HG03025 (cell line): ENCODE measurements at regions not wholly inside any gene's neighbourhood (a gene's known extent, or its start where the extent isn't known, plus 50 kb on each side); places are given as distances from the start of the nearest gene placed in this dataset.
"Not testable (repeated sequence)": the region's sequence is repeated elsewhere in the genome, so short reads cannot be mapped to it uniquely, and the experiment has no call there.

Experiments used
- ATAC-seq: cut with Tn5 transposase; IDR thresholded peaks from one replicate; pipeline ENCODE4 v1.9.1; 2021; ENCODE audit warnings: mild to moderate bottlenecking, moderate library complexity; ENCODE audit not compliant: unreplicated experiment, low FRiP score

DNA sequence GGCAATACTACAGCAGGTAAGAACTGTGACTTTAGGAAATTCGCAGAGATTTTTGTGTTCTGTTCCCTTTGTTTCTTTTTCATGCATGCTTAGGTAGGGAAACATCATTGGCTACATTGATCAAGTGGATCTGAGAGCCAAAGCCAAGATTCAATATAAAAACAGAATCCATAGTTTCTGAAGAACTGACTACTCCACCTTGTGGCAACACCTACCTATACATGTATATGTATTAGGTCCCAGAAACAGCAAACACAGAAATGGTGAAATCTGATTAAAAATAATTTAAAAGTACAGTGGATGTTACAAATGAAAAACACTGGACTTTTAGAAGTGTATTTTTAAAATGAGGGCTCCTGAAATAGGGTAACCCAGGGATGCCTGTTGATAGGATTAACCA is 322.6 kb upstream of the MAOA start:
- no peak for ATAC-seq

DNA sequence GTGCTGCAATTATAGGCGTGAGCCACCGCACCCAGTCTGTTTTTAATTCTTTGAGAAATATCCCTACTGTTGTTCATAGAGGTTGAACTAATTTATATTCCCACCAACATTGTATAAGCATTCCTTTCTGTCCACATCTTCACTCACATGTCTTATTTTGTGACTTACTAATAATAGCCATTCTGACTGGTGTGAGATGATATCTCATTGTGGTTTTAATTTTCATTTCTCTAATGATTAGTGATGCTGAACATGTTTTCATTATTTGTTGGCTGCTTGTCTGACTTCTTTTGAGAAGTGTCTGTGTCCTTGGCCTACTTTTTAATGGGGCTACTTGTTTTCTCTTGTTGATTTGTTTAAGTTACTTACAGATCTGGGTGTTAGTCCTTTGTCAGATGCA is 310.9 kb upstream of the MAOA start:
- ATAC-seq, result no peak

DNA sequence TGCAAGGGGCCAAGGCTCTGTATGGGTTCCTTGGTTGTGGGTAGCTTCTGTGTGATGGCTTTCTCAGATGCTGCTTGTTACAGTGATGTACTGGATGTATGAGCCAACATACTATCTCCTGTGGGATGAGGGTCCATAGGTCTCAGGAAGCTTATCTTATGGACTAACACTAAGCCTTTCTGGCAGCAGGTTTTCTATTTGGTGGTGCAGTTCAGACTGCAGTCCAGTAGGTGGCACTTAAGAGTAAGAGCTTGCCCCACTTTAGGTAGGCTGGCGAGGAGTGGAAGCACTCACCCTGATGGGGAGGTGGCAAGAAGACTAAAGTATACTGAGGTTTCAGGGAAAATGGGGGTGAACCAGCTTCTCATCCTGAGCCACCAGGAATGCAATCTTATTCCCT is 306.7 kb upstream of the MAOA start:
- no peak for ATAC-seq

DNA sequence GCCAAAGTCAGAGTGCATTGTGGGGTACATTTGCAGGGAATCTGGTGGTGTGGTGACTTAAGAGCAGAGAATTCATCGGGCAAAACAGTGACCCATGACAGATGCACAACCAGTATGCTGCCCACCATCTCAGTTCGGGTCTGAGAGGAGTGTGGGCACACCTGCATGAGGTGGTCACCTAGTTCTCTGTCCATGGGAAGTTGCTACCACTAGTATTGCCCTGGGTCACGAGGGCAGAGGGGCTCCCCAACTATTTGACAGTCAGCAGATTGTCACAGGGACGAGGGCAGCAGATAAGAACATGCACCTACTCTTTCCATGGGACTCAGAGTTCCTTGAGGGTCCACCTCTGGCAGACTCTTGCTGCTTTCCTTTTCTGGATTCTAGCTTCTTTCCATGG is 305.2 kb upstream of the MAOA start:
- no peak for ATAC-seq

- ATAC-seq, result no peak
Measured at GRCh38 chrX:43357741-43358140, 298.4 kb upstream of the MAOA start.

DNA sequence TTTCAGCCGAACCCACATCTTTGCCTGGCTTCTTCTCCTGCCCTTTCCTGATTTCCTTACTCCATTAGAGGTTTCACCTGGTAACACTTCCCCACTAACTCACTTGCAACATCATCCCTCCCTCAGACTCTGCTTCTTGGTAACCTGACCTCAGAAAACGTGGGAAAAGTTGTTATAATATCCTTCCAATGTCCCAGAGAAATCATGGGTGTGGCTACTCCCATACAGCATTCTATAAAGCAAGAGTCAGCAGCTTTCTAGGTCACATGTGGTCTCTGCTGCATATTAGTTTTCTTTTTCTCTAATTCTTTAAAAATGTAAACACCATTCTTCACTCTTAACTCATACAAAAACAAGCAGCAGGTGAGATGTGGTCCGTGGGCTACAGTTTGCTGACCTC is 283.1 kb upstream of the MAOA start:
- no peak for ATAC-seq

- ATAC-seq, result no peak
Measured at GRCh38 chrX:43375136-43375535, 281.0 kb upstream of the MAOA start.

DNA sequence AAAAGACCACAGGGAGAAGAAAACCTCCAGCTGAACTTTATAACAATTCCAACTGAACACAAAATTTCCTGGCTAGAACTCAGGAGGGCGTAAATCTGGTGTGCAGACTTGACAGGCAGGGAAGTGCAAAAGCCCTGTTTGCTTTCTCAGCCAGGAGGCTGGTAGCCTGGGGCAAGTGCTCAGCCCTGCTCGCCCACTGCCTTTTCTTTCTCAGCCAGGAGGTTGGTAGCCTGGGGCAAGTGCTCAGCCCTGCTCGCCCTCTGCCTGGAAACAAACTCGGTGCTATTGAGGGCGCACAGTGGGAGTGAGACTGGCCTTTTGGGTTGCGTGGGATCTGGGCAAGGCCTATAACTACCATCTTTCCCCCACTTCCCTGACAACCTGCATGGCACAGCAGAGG is 275.4 kb upstream of the MAOA start:
- no peak for ATAC-seq

- no peak for ATAC-seq
Measured at GRCh38 chrX:43386875-43387274, 269.2 kb upstream of the MAOA start.

GRCh38 chrX:43405191-43405590 is 250.9 kb upstream of the MAOA start:
- ATAC-seq, result no peak

DNA sequence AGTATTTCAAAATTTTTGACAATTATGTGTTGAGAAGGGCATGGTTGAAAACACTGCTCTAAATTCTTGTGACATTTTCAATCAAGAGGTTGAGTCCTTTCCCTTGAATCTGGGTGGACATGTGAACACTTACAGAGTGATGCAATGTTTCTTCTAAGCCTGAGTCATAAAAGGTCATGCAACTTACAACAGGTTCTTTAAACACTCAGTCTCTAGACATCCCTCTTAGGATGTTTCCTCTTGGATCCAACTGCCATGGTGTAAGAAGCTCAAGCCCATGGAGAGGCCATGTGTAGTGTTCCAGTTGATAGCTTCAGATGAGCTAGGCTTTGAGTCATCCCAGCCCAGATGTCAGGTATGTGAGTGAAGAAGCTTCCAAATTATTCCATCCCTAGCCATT is 232.2 kb upstream of the MAOA start:
- no peak for ATAC-seq

GRCh38 chrX:43436517-43436916 is 219.6 kb upstream of the MAOA start:
- no peak for ATAC-seq

GRCh38 chrX:43446752-43447151 is 209.3 kb upstream of the MAOA start:
- ATAC-seq, result no peak

- no peak for ATAC-seq
Measured at GRCh38 chrX:43448688-43449087, 207.4 kb upstream of the MAOA start.

GRCh38 chrX:43450355-43450754 is 205.7 kb upstream of the MAOA start:
- ATAC-seq, result no peak

- not testable (repeated sequence) for ATAC-seq
Measured at GRCh38 chrX:43451976-43452686, 204.0 kb upstream of the MAOA start.

- no peak for ATAC-seq
Measured at GRCh38 chrX:43456063-43456462, 200.0 kb upstream of the MAOA start.

- no peak for ATAC-seq
Measured at GRCh38 chrX:43456906-43457305, 199.2 kb upstream of the MAOA start.

DNA sequence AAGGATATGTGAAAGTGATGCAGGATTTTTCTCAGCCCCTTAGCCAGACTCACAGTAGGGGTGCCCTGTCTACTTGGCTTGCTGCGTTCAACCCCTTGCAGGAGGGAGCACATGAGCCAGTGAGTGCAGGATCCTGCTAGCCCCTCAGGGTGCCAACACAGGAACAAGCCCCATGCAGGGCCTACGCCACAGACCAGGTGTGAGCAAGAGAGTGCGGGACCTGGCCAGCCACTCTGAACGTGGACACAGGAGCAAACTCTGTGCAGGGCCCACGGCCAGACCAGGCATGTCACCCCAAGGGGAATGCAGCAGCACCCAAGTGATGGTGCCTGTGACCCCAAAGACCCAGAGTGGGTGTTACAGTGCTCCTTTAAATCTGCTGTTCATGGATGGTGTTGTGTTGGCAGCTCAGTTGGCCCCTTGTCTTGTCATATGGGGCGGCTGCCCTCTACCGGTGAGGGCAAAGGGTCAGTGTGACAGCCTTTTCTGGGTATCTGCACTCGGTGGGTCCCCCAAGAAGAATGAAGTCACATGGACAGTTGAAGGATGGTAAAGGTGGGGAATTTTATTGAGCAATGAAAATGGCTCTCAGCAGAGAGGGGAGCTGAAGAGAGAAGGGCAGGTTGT is 188.4 kb upstream of the MAOA start:
- ATAC-seq, result no peak

DNA sequence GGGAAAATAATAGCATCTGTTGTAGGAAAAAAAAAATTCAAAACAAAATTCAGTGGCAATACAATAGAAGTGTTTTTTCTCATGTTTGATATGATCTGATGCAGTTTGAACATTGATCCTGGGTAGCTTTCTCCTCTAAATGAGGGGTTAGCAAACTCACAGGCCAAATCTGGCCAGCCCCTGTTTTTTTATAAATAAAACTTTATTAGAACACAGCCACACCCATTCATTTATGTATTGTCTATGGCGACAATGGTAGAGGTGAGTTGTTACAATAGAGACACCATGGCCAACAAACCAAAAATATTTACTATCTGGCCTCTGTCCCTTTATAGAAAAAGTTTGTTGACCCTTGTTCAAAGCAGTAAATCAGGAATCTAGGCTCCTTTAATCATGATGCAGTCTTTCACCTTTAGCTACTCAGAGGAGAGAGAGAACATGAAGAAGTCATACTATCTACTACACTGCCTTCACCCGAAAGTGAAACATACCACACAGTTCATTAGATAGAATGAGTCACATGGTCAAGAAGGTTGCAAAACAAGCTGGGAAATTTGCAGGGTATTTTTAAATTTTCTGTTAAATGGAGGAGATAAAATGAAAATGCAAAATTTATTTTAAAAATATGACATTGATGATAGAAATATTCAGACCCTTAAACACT is 186.6 kb upstream of the MAOA start:
- no peak for ATAC-seq

DNA sequence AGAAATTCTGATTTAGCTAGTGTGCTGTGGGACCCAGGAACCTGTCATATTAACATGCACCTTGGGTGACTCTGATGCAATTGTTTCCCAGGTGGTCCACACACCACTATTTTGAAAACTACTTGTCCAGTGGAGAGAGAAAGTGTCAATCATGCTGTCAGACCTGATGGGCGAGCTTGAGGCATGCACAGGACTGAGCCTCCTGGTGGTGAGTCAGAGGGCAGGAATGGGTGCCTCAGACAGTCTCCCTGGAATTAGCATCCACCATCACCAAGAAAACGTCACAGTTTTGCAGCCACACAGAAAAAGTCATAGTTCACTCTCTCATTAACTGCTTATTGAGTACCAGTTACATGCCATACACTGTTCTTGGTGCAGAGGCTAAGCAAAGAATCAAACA is 181.8 kb upstream of the MAOA start:
- no peak for ATAC-seq

DNA sequence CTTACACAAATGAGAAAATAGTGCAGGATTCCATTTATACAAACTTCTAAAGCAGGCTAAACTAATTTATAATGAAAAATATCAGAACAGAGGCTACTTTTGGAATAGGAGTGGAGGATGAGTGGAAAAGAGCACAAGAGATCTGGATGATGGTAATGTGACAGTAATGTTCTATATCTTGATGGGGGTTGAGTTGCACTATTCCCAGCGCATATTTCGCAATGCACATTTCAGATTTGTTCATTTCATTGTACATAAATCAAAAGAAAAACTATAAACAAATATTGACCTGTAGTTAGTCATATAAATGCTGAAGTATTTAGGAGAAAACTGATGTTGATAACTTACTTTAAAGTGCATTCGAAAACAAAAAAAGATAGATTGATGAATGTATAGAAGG is 177.0 kb upstream of the MAOA start:
- ATAC-seq, result no peak
